Fibroblast of gingiva (primary cell): ENCODE measurements at regions not wholly inside any gene's neighbourhood (a gene's known extent, or its start where the extent isn't known, plus 50 kb on each side); places are given as distances from the start of the nearest gene placed in this dataset.
A peak's percentile ranks its signal among the peaks of the same experiment; 100 is the strongest.

Source experiments
- DNase-seq: peaks from one replicate; pipeline ENCODE4 v3.0.0-alpha.2; 2011; ENCODE audit warnings: low read depth

- no peak for DNase-seq
Observed at GRCh38 chr4:20403846-20404245, 152.1 kb downstream of the SLIT2 start.

GRCh38 chr4:20408611-20409010, 156.9 kb downstream of the SLIT2 start:
- DNase-seq = peak; percentile 10

- no peak for DNase-seq
Observed at GRCh38 chr4:20412072-20412471, 160.4 kb downstream of the SLIT2 start.

- DNase-seq = no peak
Observed at GRCh38 chr4:20416800-20417199, 165.1 kb downstream of the SLIT2 start.

- DNase-seq = peak; percentile 77
Observed at GRCh38 chr4:20418861-20419451, 167.3 kb downstream of the SLIT2 start.

GRCh38 chr4:20420916-20421602, 169.4 kb downstream of the SLIT2 start:
- DNase-seq = no peak

- peak; percentile 5 for DNase-seq
Observed at GRCh38 chr4:20421603-20421985, 169.9 kb downstream of the SLIT2 start.

- DNase-seq = peak; percentile 29
Observed at GRCh38 chr4:20422398-20422797, 170.7 kb downstream of the SLIT2 start.

GRCh38 chr4:20423420-20423819, 171.7 kb downstream of the SLIT2 start:
- DNase-seq = no peak

- no peak for DNase-seq
Observed at GRCh38 chr4:20426028-20426427, 174.3 kb downstream of the SLIT2 start.

GRCh38 chr4:20428436-20429160, 176.9 kb downstream of the SLIT2 start:
- peak; percentile 12 for DNase-seq

- no peak for DNase-seq
Observed at GRCh38 chr4:20430259-20430941, 178.7 kb downstream of the SLIT2 start.

- peak; percentile 12 for DNase-seq
Observed at GRCh38 chr4:20431543-20431951, 179.8 kb downstream of the SLIT2 start.

GRCh38 chr4:20432088-20432487, 180.4 kb downstream of the SLIT2 start:
- peak; percentile 25 for DNase-seq

GRCh38 chr4:20433097-20433705, 181.5 kb downstream of the SLIT2 start:
- no peak for DNase-seq

GRCh38 chr4:20440170-20440569, 188.5 kb downstream of the SLIT2 start:
- no peak for DNase-seq

GRCh38 chr4:20443015-20443805, 191.5 kb downstream of the SLIT2 start:
- no peak for DNase-seq

GRCh38 chr4:20444599-20445337, 193.1 kb downstream of the SLIT2 start:
- no peak for DNase-seq

GRCh38 chr4:20445933-20446723, 194.4 kb downstream of the SLIT2 start:
- DNase-seq = no peak

- no peak for DNase-seq
Observed at GRCh38 chr4:20447103-20447502, 195.4 kb downstream of the SLIT2 start.
